ENCODE measurements at regions not wholly inside any gene's neighbourhood (a gene's known extent, or its start where the extent isn't known, plus 50 kb on each side); places are given as distances from the start of the nearest gene placed in this dataset.
"Not testable (repeated sequence)": the region's sequence is repeated elsewhere in the genome, so short reads cannot be mapped to it uniquely, and the experiment has no call there.

GRCh38 chr21:28174701-28175100, 818.0 kb downstream of the LTN1 start:
- H3K4me3 ChIP-seq: no peak overlapping the region
- H3K27ac ChIP-seq: no peak overlapping the region
- no peak for DNase-seq (ENCODE audit: low spot score)
- no peak for TF ChIP-seq CTCF (IDR thresholded peaks at IDR 0.05)

GRCh38 chr21:28174006-28174405, 818.7 kb downstream of the LTN1 start:
- no peak for TF ChIP-seq CTCF (IDR thresholded peaks at IDR 0.05)
- DNase-seq (ENCODE audit: low spot score): no peak
- Histone ChIP-seq H3K4me3 (no peak overlapping the region), H3K27ac (no peak overlapping the region)

GRCh38 chr21:28172376-28172775, 820.3 kb downstream of the LTN1 start:
- Histone ChIP-seq H3K4me3 (no peak overlapping the region), H3K27ac (no peak overlapping the region)
- DNase-seq (ENCODE audit: low spot score): no peak
- TF ChIP-seq CTCF (IDR thresholded peaks at IDR 0.05): no peak

GRCh38 chr21:28167366-28167765, 825.3 kb downstream of the LTN1 start:
- no peak for DNase-seq (ENCODE audit: low spot score)
- Histone ChIP-seq H3K4me3 (no peak overlapping the region), H3K27ac (no peak overlapping the region)
- no peak for TF ChIP-seq CTCF (IDR thresholded peaks at IDR 0.05)

GRCh38 chr21:28164519-28164918, 828.2 kb downstream of the LTN1 start:
- not testable (repeated sequence) for H3K4me3 ChIP-seq; H3K27ac ChIP-seq; DNase-seq (ENCODE audit: low spot score)

GRCh38 chr21:28162052-28162451, 830.6 kb downstream of the LTN1 start:
- H3K27ac ChIP-seq; DNase-seq (ENCODE audit: low spot score); H3K4me3 ChIP-seq: not testable (repeated sequence)

GRCh38 chr21:28160378-28160777, 832.3 kb downstream of the LTN1 start:
- H3K27ac ChIP-seq: no peak overlapping the region
- no peak overlapping the region for H3K4me3 ChIP-seq
- no peak for DNase-seq (ENCODE audit: low spot score)
- TF ChIP-seq CTCF (IDR thresholded peaks at IDR 0.05): no peak

GRCh38 chr21:28159396-28159795, 833.3 kb downstream of the LTN1 start:
- TF ChIP-seq CTCF (IDR thresholded peaks at IDR 0.05): no peak
- no peak overlapping the region for H3K27ac ChIP-seq
- H3K4me3 ChIP-seq: no peak overlapping the region
- DNase-seq (ENCODE audit: low spot score): no peak

Measured in coronary artery (tissue), 2 donors.